Neural progenitor cell (in vitro differentiated cells): ENCODE measurements at regions not wholly inside any gene's neighbourhood (a gene's known extent, or its start where the extent isn't known, plus 50 kb on each side); places are given as distances from the start of the nearest gene placed in this dataset.

Source experiments
- EZH2 ChIP-seq: fragments of 200-600 bp; sonication (generic); IDR thresholded peaks from 2 replicates; pipeline ENCODE4 v1.6.1; 2017; ENCODE audit warnings: antibody characterized with exemption, mild to moderate bottlenecking, moderate library complexity
- TF ChIP-seq, protein P1 (sequence below): fragments of 200-600 bp; sonication (generic); IDR thresholded peaks from 2 replicates; pipeline ENCODE4 v1.5.1; 2017; ENCODE audit warnings: antibody characterized with exemption, mild to moderate bottlenecking

DNA sequence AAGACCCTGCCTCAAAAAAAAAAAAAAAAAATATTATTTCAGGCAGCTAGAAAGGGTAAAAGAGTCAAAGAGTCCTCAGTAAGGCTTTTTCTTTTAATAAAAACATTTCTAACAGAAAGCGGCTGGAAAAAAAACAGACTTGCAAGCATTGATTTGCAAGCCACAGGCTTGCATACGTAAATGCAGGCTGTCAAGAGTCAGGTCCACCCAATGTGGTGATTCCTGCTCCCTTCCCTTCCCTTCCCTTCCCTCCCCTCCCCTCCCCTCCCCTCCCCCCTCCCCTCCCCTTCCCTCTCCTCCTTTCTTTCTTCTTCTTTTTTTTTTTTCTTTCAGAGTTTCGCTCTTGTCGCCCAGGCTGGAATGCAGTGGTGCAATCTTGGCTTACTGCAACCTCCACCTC, 74.4 kb upstream of the GULP1 start:
- TF ChIP-seq EZH2: no peak
- TF ChIP-seq, protein P1, sequence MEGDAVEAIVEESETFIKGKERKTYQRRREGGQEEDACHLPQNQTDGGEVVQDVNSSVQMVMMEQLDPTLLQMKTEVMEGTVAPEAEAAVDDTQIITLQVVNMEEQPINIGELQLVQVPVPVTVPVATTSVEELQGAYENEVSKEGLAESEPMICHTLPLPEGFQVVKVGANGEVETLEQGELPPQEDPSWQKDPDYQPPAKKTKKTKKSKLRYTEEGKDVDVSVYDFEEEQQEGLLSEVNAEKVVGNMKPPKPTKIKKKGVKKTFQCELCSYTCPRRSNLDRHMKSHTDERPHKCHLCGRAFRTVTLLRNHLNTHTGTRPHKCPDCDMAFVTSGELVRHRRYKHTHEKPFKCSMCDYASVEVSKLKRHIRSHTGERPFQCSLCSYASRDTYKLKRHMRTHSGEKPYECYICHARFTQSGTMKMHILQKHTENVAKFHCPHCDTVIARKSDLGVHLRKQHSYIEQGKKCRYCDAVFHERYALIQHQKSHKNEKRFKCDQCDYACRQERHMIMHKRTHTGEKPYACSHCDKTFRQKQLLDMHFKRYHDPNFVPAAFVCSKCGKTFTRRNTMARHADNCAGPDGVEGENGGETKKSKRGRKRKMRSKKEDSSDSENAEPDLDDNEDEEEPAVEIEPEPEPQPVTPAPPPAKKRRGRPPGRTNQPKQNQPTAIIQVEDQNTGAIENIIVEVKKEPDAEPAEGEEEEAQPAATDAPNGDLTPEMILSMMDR: no peak
